ENCODE measurements at regions not wholly inside any gene's neighbourhood (a gene's known extent, or its start where the extent isn't known, plus 50 kb on each side); places are given as distances from the start of the nearest gene placed in this dataset.

GRCh38 chr2:132252894-132253264, 91.1 kb upstream of the ANKRD30BL start (continued):
- TF ChIP-seq E2F1 (CRISPR knock-in tag; IDR thresholded peaks at IDR 0.05) = no peak
- TF ChIP-seq EP300 (IDR thresholded peaks at IDR 0.05; ENCODE audit: low read length) = no peak
- TF ChIP-seq SNAPC5 (CRISPR knock-in tag; IDR thresholded peaks at IDR 0.05) = no peak
- no peak for TF ChIP-seq SIRT6 (IDR thresholded peaks at IDR 0.05; ENCODE audit: low read depth, low read length)
- no peak for TF ChIP-seq SREBF2 (CRISPR knock-in tag; IDR thresholded peaks at IDR 0.05)
- TF ChIP-seq NCOA1 (IDR thresholded peaks at IDR 0.05; ENCODE audit: low read depth) = no peak
- no peak for TF ChIP-seq ZC3H8 (IDR thresholded peaks at IDR 0.05)
- no peak for TF ChIP-seq CEBPZ (IDR thresholded peaks at IDR 0.05; ENCODE audit: borderline replicate concordance, low read depth, low read length)
- no peak for TF ChIP-seq ZNF445 (CRISPR knock-in tag; IDR thresholded peaks at IDR 0.05; ENCODE audit: low read depth)
- TF ChIP-seq STAT5B (CRISPR knock-in tag; IDR thresholded peaks at IDR 0.05) = no peak
